ENCODE measurements at regions not wholly inside any gene's neighbourhood (a gene's known extent, or its start where the extent isn't known, plus 50 kb on each side); places are given as distances from the start of the nearest gene placed in this dataset.
"Not testable (repeated sequence)": the region's sequence is repeated elsewhere in the genome, so short reads cannot be mapped to it uniquely, and the experiment has no call there.

GRCh38 chr1:172839639-172840038 lies 180.7 kb downstream of the FASLG start:
- not testable (repeated sequence) for TF ChIP-seq CTCF (IDR thresholded peaks at IDR 0.05; ENCODE audit: poor library complexity); EZH2 (IDR thresholded peaks at IDR 0.05; ENCODE audit: borderline replicate concordance); EZH2phosphoT487 (IDR thresholded peaks at IDR 0.05; ENCODE audit: low read depth, severe bottlenecking, unreplicated experiment)
